A172 (cell line): ENCODE measurements at regions not wholly inside any gene's neighbourhood (a gene's known extent, or its start where the extent isn't known, plus 50 kb on each side); places are given as distances from the start of the nearest gene placed in this dataset.
"Not testable (repeated sequence)": the region's sequence is repeated elsewhere in the genome, so short reads cannot be mapped to it uniquely, and the experiment has no call there.

Experiments
- DNase-seq: peaks from one replicate; pipeline ENCODE4 v3.0.0-alpha.2; 2015; ENCODE audit warnings: low spot score

- not testable (repeated sequence) for DNase-seq
Observed at GRCh38 chr10:81441624-81442023, 433.4 kb upstream of the NRG3 start.

GRCh38 chr10:81444242-81444929 lies 430.6 kb upstream of the NRG3 start:
- no peak for DNase-seq

GRCh38 chr10:81450651-81451050 lies 424.3 kb upstream of the NRG3 start:
- DNase-seq: no peak

GRCh38 chr10:81472927-81473470 lies 402.0 kb upstream of the NRG3 start:
- no peak for DNase-seq

- DNase-seq: no peak
Observed at GRCh38 chr10:81473755-81474154, 401.2 kb upstream of the NRG3 start.

- DNase-seq: no peak
Observed at GRCh38 chr10:81479316-81479715, 395.7 kb upstream of the NRG3 start.

GRCh38 chr10:81496626-81497025 lies 378.4 kb upstream of the NRG3 start:
- no peak for DNase-seq

- no peak for DNase-seq
Observed at GRCh38 chr10:81498011-81498551, 376.9 kb upstream of the NRG3 start.

- no peak for DNase-seq
Observed at GRCh38 chr10:81502677-81503359, 372.2 kb upstream of the NRG3 start.

- not testable (repeated sequence) for DNase-seq
Observed at GRCh38 chr10:81505777-81506176, 369.2 kb upstream of the NRG3 start.

- no peak for DNase-seq
Observed at GRCh38 chr10:81514811-81515210, 360.2 kb upstream of the NRG3 start.

GRCh38 chr10:81520688-81521087 lies 354.3 kb upstream of the NRG3 start:
- no peak for DNase-seq

GRCh38 chr10:81524467-81524866 lies 350.5 kb upstream of the NRG3 start:
- DNase-seq: no peak

GRCh38 chr10:81532403-81532802 lies 342.6 kb upstream of the NRG3 start:
- no peak for DNase-seq

GRCh38 chr10:81534991-81535390 lies 340.0 kb upstream of the NRG3 start:
- no peak for DNase-seq

GRCh38 chr10:81541517-81541916 lies 333.5 kb upstream of the NRG3 start:
- no peak for DNase-seq

GRCh38 chr10:81546243-81546642 lies 328.8 kb upstream of the NRG3 start:
- DNase-seq: no peak

- no peak for DNase-seq
Observed at GRCh38 chr10:81548160-81548559, 326.8 kb upstream of the NRG3 start.

GRCh38 chr10:81564143-81564542 lies 310.9 kb upstream of the NRG3 start:
- DNase-seq: no peak

- no peak for DNase-seq
Observed at GRCh38 chr10:81569488-81569887, 305.5 kb upstream of the NRG3 start.

GRCh38 chr10:81570349-81570748 lies 304.6 kb upstream of the NRG3 start:
- no peak for DNase-seq

- DNase-seq: no peak
Observed at GRCh38 chr10:81570878-81571794, 303.9 kb upstream of the NRG3 start.
